PC-3 (cell line): ENCODE measurements at regions not wholly inside any gene's neighbourhood (a gene's known extent, or its start where the extent isn't known, plus 50 kb on each side); places are given as distances from the start of the nearest gene placed in this dataset.

ENCODE experiments used
- ATAC-seq: fragments of 200-7000 bp; cut with Tn5 transposase; 2 replicates; pipeline ENCODE4 v1.9.1; 2020; ENCODE audit warnings: mild to moderate bottlenecking, moderate library complexity
- BruUV-seq: library from RNA; stranded (reverse); fragments of 400-500 nt; replicated peaks from 2 replicates; lab custom pipeline; 2021; lab: Mats Ljungman, UMichigan
- CTCF ChIA-PET: fragments of 300-600 bp; sonication (Branson Sonifier 250); formaldehyde crosslinking; loops from one replicate; lab custom pipeline; 2022; ENCODE audit warnings: antibody characterized with exemption; lab: Charles Lee
- POLR2A ChIA-PET: fragments of 300-600 bp; sonication (Branson Sonifier 250); formaldehyde crosslinking; loops from one replicate; lab custom pipeline; 2022; ENCODE audit warnings: antibody characterized with exemption; ENCODE audit not compliant: unreplicated experiment; lab: Charles Lee
- DNase-seq: peaks from one replicate; pipeline ENCODE4 v3.0.0-alpha.2; 2015
- H2AFZ ChIP-seq: fragments of 300-600 bp; sonication (generic); 2 replicates; pipeline ENCODE4 v1.6.0; 2016; ENCODE audit warnings: antibody characterized with exemption, low read length
- H3F3A ChIP-seq: fragments of 300-600 bp; sonication (generic); one replicate; pipeline ENCODE4 v1.6.0; 2017; ENCODE audit warnings: antibody characterized with exemption, low read length, control low read depth, mild to moderate bottlenecking; ENCODE audit not compliant: unreplicated experiment
- H3K27ac ChIP-seq: fragments of 300-600 bp; sonication (generic); 2 replicates; pipeline ENCODE4 v1.5.1; 2016; ENCODE audit warnings: mild to moderate bottlenecking, low read length
- H3K27me3 ChIP-seq: fragments of 300-600 bp; sonication (generic); 2 replicates; pipeline ENCODE4 v1.6.1; 2016; ENCODE audit warnings: low read length, mixed read lengths
- H3K36me3 ChIP-seq: fragments of 300-600 bp; sonication (generic); 2 replicates; pipeline ENCODE4 v1.6.1; 2016; ENCODE audit warnings: low read depth, mixed run types, low read length, mixed read lengths
- H3K4me1 ChIP-seq: fragments of 300-600 bp; sonication (generic); 2 replicates; pipeline ENCODE4 v1.5.1; 2016; ENCODE audit warnings: low read length; ENCODE audit not compliant: insufficient read depth
- H3K4me2 ChIP-seq: fragments of 300-600 bp; sonication (generic); 2 replicates; pipeline ENCODE4 v1.6.0; 2016; ENCODE audit warnings: low read length
- H3K4me3 ChIP-seq: fragments of 300-600 bp; sonication (generic); 2 replicates; pipeline ENCODE4 v1.5.1; 2016; ENCODE audit warnings: mild to moderate bottlenecking, low read length, mixed read lengths
- H3K79me2 ChIP-seq: fragments of 300-600 bp; sonication (generic); 2 replicates; pipeline ENCODE4 v1.6.1; 2017; ENCODE audit warnings: low read length, mixed read lengths
- H3K9ac ChIP-seq: fragments of 300-600 bp; sonication (generic); 2 replicates; pipeline ENCODE4 v1.6.0; 2016; ENCODE audit warnings: mild to moderate bottlenecking, low read length
- H3K9me2 ChIP-seq: fragments of 300-600 bp; sonication (generic); replicated peaks from 2 replicates; pipeline ENCODE4 v1.6.1; 2016; ENCODE audit warnings: mixed run types, low read length, mixed read lengths
- H3K9me3 ChIP-seq: fragments of 300-600 bp; sonication (generic); 2 replicates; pipeline ENCODE4 v1.6.1; 2016; ENCODE audit warnings: low read length, mixed read lengths
- H4K20me1 ChIP-seq: fragments of 300-600 bp; sonication (generic); 2 replicates; pipeline ENCODE4 v1.6.1; 2016; ENCODE audit warnings: low read length, mixed read lengths
- CTCF ChIP-seq: fragments of 300-600 bp; sonication (generic); conservative IDR thresholded peaks from 2 replicates; pipeline ENCODE4 v1.5.1; 2017; ENCODE audit warnings: antibody characterized with exemption, low read depth, mild to moderate bottlenecking, low read length
- EZH2 ChIP-seq: fragments of 300-600 bp; sonication (generic); IDR thresholded peaks from one replicate; pipeline ENCODE4 v1.6.1; 2017; ENCODE audit warnings: antibody characterized with exemption, mild to moderate bottlenecking, low read length; ENCODE audit not compliant: unreplicated experiment
- EZH2phosphoT487 ChIP-seq: fragments of 300-600 bp; sonication (generic); IDR thresholded peaks from 2 replicates; pipeline ENCODE4 v1.6.1; 2018; ENCODE audit warnings: mild to moderate bottlenecking, antibody characterized with exemption, low read length, borderline replicate concordance
- intact Hi-C: fragments of 100-400 bp; cut with micrococcal nuclease; formaldehyde crosslinking; loops from 2 replicates; pipeline ENCODE4 v1.9.0; 2023

GRCh38 chr1:99580451-99580850, 65.5 kb upstream of the PALMD start:
- no peak overlapping the region for H2AFZ ChIP-seq
- intact Hi-C loops, result no loop called here
- H3K4me1 ChIP-seq, result no peaks in the 10 kb centered on the region
- H3K79me2 ChIP-seq, result no peaks in the 10 kb centered on the region
- H3K27ac ChIP-seq, result no peak overlapping the region
- H3F3A ChIP-seq, result no peaks in the 10 kb centered on the region
- DNase-seq (no peak), ATAC-seq (no peak)
- no peaks in the 10 kb centered on the region for H4K20me1 ChIP-seq
- no peak overlapping the region for H3K9ac ChIP-seq
- POLR2A ChIA-PET, result no interaction called here
- BruUV-seq, result no TSS peak
- no peak overlapping the region for H3K4me3 ChIP-seq
- TF ChIP-seq EZH2 (no peak), CTCF (no peak), EZH2phosphoT487 (no peak)
- H3K27me3 ChIP-seq, result no peaks in the 10 kb centered on the region
- CTCF ChIA-PET, result no interaction called here
- H3K4me2 ChIP-seq, result no peak overlapping the region
- no peaks in the 10 kb centered on the region for H3K36me3 ChIP-seq
- no peaks in the 10 kb centered on the region for H3K9me2 ChIP-seq
- no peaks in the 10 kb centered on the region for H3K9me3 ChIP-seq

GRCh38 chr1:99587008-99587407, 58.9 kb upstream of the PALMD start:
- ChIA-PET POLR2A (no interaction called here), CTCF (no interaction called here)
- no peak for ATAC-seq
- no peaks in the 10 kb centered on the region for H3K36me3 ChIP-seq
- intact Hi-C loops, result no loop called here
- H3F3A ChIP-seq, result no peaks in the 10 kb centered on the region
- H3K27ac ChIP-seq, result no peak overlapping the region
- H3K9ac ChIP-seq, result no peak overlapping the region
- no TSS peak for BruUV-seq
- no peaks in the 10 kb centered on the region for H4K20me1 ChIP-seq
- H3K27me3 ChIP-seq, result no peaks in the 10 kb centered on the region
- no peak for DNase-seq
- H3K4me2 ChIP-seq, result no peak overlapping the region
- no peak overlapping the region for H3K4me3 ChIP-seq
- H3K9me2 ChIP-seq, result no peaks in the 10 kb centered on the region
- peaks cover 22% of the 10 kb centered on the region for H3K4me1 ChIP-seq
- H2AFZ ChIP-seq, result no peak overlapping the region
- H3K9me3 ChIP-seq, result no peaks in the 10 kb centered on the region
- TF ChIP-seq CTCF, result no peak
- no peak for TF ChIP-seq EZH2phosphoT487
- no peak for TF ChIP-seq EZH2
- H3K79me2 ChIP-seq, result no peaks in the 10 kb centered on the region

- no peak overlapping the region for H3K4me2 ChIP-seq
- TF ChIP-seq CTCF, result no peak
Observed at GRCh38 chr1:99589186-99589636, 56.7 kb upstream of the PALMD start.

More at GRCh38 chr1:99589186-99589636, 56.7 kb upstream of the PALMD start:
- Histone ChIP-seq H3K4me1 (peaks cover 22% of the 10 kb centered on the region), H4K20me1 (no peaks in the 10 kb centered on the region), H3K36me3 (no peaks in the 10 kb centered on the region), H3F3A (no peaks in the 10 kb centered on the region), H3K9me3 (no peaks in the 10 kb centered on the region), H3K9me2 (no peaks in the 10 kb centered on the region), H3K4me3 (no peak overlapping the region), H3K9ac (no peak overlapping the region), H3K79me2 (no peaks in the 10 kb centered on the region), H2AFZ (no peak overlapping the region), H3K27me3 (no peaks in the 10 kb centered on the region), H3K27ac (0 out of 2 replicates have a peak overlapping the region, but pooled peaks have one; percentile 94)
- no peak for ATAC-seq
- POLR2A ChIA-PET, result no interaction called here
- DNase-seq, result no peak
- no TSS peak for BruUV-seq
- CTCF ChIA-PET, result no interaction called here
- intact Hi-C loops, result no loop called here
